ENCODE measurements at regions not wholly inside any gene's neighbourhood (a gene's known extent, or its start where the extent isn't known, plus 50 kb on each side); places are given as distances from the start of the nearest gene placed in this dataset.
"Not testable (repeated sequence)": the region's sequence is repeated elsewhere in the genome, so short reads cannot be mapped to it uniquely, and the experiment has no call there.

GRCh38 chr5:158463188-158463587 lies 604.2 kb upstream of the CLINT1 start:
- in situ Hi-C loops (cut with MboI; ENCODE audit: low sequenced_read_pairs): no loop called here
- no peaks in the 10 kb centered on the region for H3K27me3 ChIP-seq (ENCODE audit: low read depth)
- H3K9me3 ChIP-seq: no peaks in the 10 kb centered on the region
- H3K36me3 ChIP-seq (replicated peaks): no peaks in the 10 kb centered on the region
- H3K4me3 ChIP-seq: no peak overlapping the region
- H3K4me1 ChIP-seq: no peaks in the 10 kb centered on the region
- DNase-seq (ENCODE audit: low spot score in 2 of 2): no peak

- Histone ChIP-seq H3K4me1 (no peaks in the 10 kb centered on the region), H3K36me3 (replicated peaks) (no peaks in the 10 kb centered on the region), H3K4me3 (no peak overlapping the region), H3K9me3 (no peaks in the 10 kb centered on the region), H3K27me3 (ENCODE audit: low read depth) (no peaks in the 10 kb centered on the region)
- DNase-seq (ENCODE audit: low spot score in 2 of 2): no peak
- in situ Hi-C loops (cut with MboI; ENCODE audit: low sequenced_read_pairs): no loop called here
These were observed 603.6 kb upstream of the CLINT1 start for GRCh38 chr5:158462349-158463114.

GRCh38 chr5:158461240-158461854 lies 602.4 kb upstream of the CLINT1 start:
- H3K4me1 ChIP-seq: no peaks in the 10 kb centered on the region
- H3K9me3 ChIP-seq: no peaks in the 10 kb centered on the region
- no peak overlapping the region for H3K4me3 ChIP-seq
- DNase-seq (ENCODE audit: low spot score in 2 of 2): no peak
- in situ Hi-C loops (cut with MboI; ENCODE audit: low sequenced_read_pairs): no loop called here
- no peaks in the 10 kb centered on the region for H3K27me3 ChIP-seq (ENCODE audit: low read depth)
- H3K36me3 ChIP-seq (replicated peaks): no peaks in the 10 kb centered on the region

- Histone ChIP-seq H3K4me1 (no peaks in the 10 kb centered on the region), H3K27me3 (ENCODE audit: low read depth) (no peaks in the 10 kb centered on the region), H3K9me3 (no peaks in the 10 kb centered on the region), H3K36me3 (replicated peaks) (no peaks in the 10 kb centered on the region), H3K4me3 (no peak overlapping the region)
- in situ Hi-C loops (cut with MboI; ENCODE audit: low sequenced_read_pairs): no loop called here
- DNase-seq (ENCODE audit: low spot score in 2 of 2): no peak
These were observed 599.1 kb upstream of the CLINT1 start for GRCh38 chr5:158458086-158458485.

GRCh38 chr5:158456756-158457155 lies 597.8 kb upstream of the CLINT1 start:
- H3K27me3 ChIP-seq (ENCODE audit: low read depth): no peaks in the 10 kb centered on the region
- no peak overlapping the region for H3K4me3 ChIP-seq
- H3K9me3 ChIP-seq: no peaks in the 10 kb centered on the region
- DNase-seq (ENCODE audit: low spot score in 2 of 2): no peak
- in situ Hi-C loops (cut with MboI; ENCODE audit: low sequenced_read_pairs): no loop called here
- no peaks in the 10 kb centered on the region for H3K4me1 ChIP-seq
- no peaks in the 10 kb centered on the region for H3K36me3 ChIP-seq (replicated peaks)

- Histone ChIP-seq H3K36me3 (replicated peaks) (no peaks in the 10 kb centered on the region), H3K4me3 (no peak overlapping the region), H3K4me1 (no peaks in the 10 kb centered on the region), H3K27me3 (ENCODE audit: low read depth) (no peaks in the 10 kb centered on the region), H3K9me3 (no peaks in the 10 kb centered on the region)
- in situ Hi-C loops (cut with MboI; ENCODE audit: low sequenced_read_pairs): no loop called here
- DNase-seq (ENCODE audit: low spot score in 2 of 2): no peak
These were observed 597.3 kb upstream of the CLINT1 start for GRCh38 chr5:158456241-158456640.

- Histone ChIP-seq H3K27me3 (ENCODE audit: low read depth) (no peaks in the 10 kb centered on the region), H3K4me1 (no peaks in the 10 kb centered on the region), H3K36me3 (replicated peaks) (no peaks in the 10 kb centered on the region), H3K4me3 (no peak overlapping the region), H3K9me3 (no peaks in the 10 kb centered on the region)
- in situ Hi-C loops (cut with MboI; ENCODE audit: low sequenced_read_pairs): no loop called here
- no peak for DNase-seq (ENCODE audit: low spot score in 2 of 2)
These were observed 593.2 kb upstream of the CLINT1 start for GRCh38 chr5:158451993-158452672.

GRCh38 chr5:158451203-158451992 lies 592.5 kb upstream of the CLINT1 start:
- H3K4me3 ChIP-seq: no peak overlapping the region
- no peaks in the 10 kb centered on the region for H3K9me3 ChIP-seq
- H3K27me3 ChIP-seq (ENCODE audit: low read depth): no peaks in the 10 kb centered on the region
- DNase-seq (ENCODE audit: low spot score in 2 of 2): no peak
- H3K36me3 ChIP-seq (replicated peaks): no peaks in the 10 kb centered on the region
- in situ Hi-C loops (cut with MboI; ENCODE audit: low sequenced_read_pairs): no loop called here
- no peaks in the 10 kb centered on the region for H3K4me1 ChIP-seq

GRCh38 chr5:158450751-158451171 lies 591.8 kb upstream of the CLINT1 start:
- Histone ChIP-seq H3K4me3 (no peak overlapping the region), H3K36me3 (replicated peaks) (no peaks in the 10 kb centered on the region), H3K9me3 (no peaks in the 10 kb centered on the region), H3K27me3 (ENCODE audit: low read depth) (no peaks in the 10 kb centered on the region), H3K4me1 (no peaks in the 10 kb centered on the region)
- in situ Hi-C loops (cut with MboI; ENCODE audit: low sequenced_read_pairs): no loop called here
- no peak for DNase-seq (ENCODE audit: low spot score in 2 of 2)

GRCh38 chr5:158446761-158447160 lies 587.8 kb upstream of the CLINT1 start:
- DNase-seq (ENCODE audit: low spot score in 2 of 2); H3K27me3 ChIP-seq (ENCODE audit: low read depth); in situ Hi-C loops (cut with MboI; ENCODE audit: low sequenced_read_pairs); H3K4me1 ChIP-seq; H3K4me3 ChIP-seq; H3K36me3 ChIP-seq (replicated peaks); H3K9me3 ChIP-seq: not testable (repeated sequence)

- H3K4me3 ChIP-seq; in situ Hi-C loops (cut with MboI; ENCODE audit: low sequenced_read_pairs); H3K27me3 ChIP-seq (ENCODE audit: low read depth); DNase-seq (ENCODE audit: low spot score in 2 of 2); H3K36me3 ChIP-seq (replicated peaks); H3K9me3 ChIP-seq; H3K4me1 ChIP-seq: not testable (repeated sequence)
These were observed 580.3 kb upstream of the CLINT1 start for GRCh38 chr5:158439204-158439603.

GRCh38 chr5:158436271-158437065 lies 577.5 kb upstream of the CLINT1 start:
- H3K27me3 ChIP-seq (ENCODE audit: low read depth): no peaks in the 10 kb centered on the region
- no peaks in the 10 kb centered on the region for H3K9me3 ChIP-seq
- in situ Hi-C loops (cut with MboI; ENCODE audit: low sequenced_read_pairs): no loop called here
- H3K36me3 ChIP-seq (replicated peaks): no peaks in the 10 kb centered on the region
- DNase-seq (ENCODE audit: low spot score in 2 of 2): no peak
- H3K4me1 ChIP-seq: no peaks in the 10 kb centered on the region
- H3K4me3 ChIP-seq: no peak overlapping the region

- H3K4me3 ChIP-seq: no peak overlapping the region
- H3K4me1 ChIP-seq: no peaks in the 10 kb centered on the region
- H3K9me3 ChIP-seq: no peaks in the 10 kb centered on the region
- in situ Hi-C loops (cut with MboI; ENCODE audit: low sequenced_read_pairs): no loop called here
- no peak for DNase-seq (ENCODE audit: low spot score in 2 of 2)
- H3K27me3 ChIP-seq (ENCODE audit: low read depth): no peaks in the 10 kb centered on the region
- H3K36me3 ChIP-seq (replicated peaks): no peaks in the 10 kb centered on the region
These were observed 576.2 kb upstream of the CLINT1 start for GRCh38 chr5:158435161-158435616.
